ENCODE measurements at regions not wholly inside any gene's neighbourhood (a gene's known extent, or its start where the extent isn't known, plus 50 kb on each side); places are given as distances from the start of the nearest gene placed in this dataset.

GRCh38 chr7:34361663-34362250 is 296.3 kb upstream of the NPSR1 start:
- H3K27me3 ChIP-seq, result no peaks in the 10 kb centered on the region
- no peaks in the 10 kb centered on the region for H3K9me3 ChIP-seq
- H3K27ac ChIP-seq, result no peak overlapping the region
- H3K4me3 ChIP-seq, result no peak overlapping the region
- DNase-seq (ENCODE audit: low spot score in 2 of 2), result no peak
- TF ChIP-seq CTCF (IDR thresholded peaks at IDR 0.05), result no peak
- intact Hi-C loops (cut with DNase I), result no loop called here
- H3K4me1 ChIP-seq, result peaks cover 0 to 4% of the 10 kb centered on the region in 2 donors
- H3K36me3 ChIP-seq, result no peaks in the 10 kb centered on the region

- Histone ChIP-seq H3K9me3 (no peaks in the 10 kb centered on the region), H3K4me1 (peaks cover 0 to 4% of the 10 kb centered on the region in 2 donors), H3K4me3 (no peak overlapping the region), H3K27ac (no peak overlapping the region), H3K27me3 (no peaks in the 10 kb centered on the region), H3K36me3 (no peaks in the 10 kb centered on the region)
- DNase-seq (ENCODE audit: low spot score in 2 of 2), result no peak
- intact Hi-C loops (cut with DNase I), result no loop called here
- TF ChIP-seq CTCF (IDR thresholded peaks at IDR 0.05), result no peak
Observed at GRCh38 chr7:34362621-34363020, 295.4 kb upstream of the NPSR1 start.

- Histone ChIP-seq H3K27me3 (no peaks in the 10 kb centered on the region), H3K27ac (no peak overlapping the region), H3K9me3 (no peaks in the 10 kb centered on the region), H3K4me3 (no peak overlapping the region), H3K4me1 (no peaks in the 10 kb centered on the region), H3K36me3 (no peaks in the 10 kb centered on the region)
- TF ChIP-seq CTCF (IDR thresholded peaks at IDR 0.05), result no peak
- DNase-seq (ENCODE audit: low spot score in 2 of 2), result no peak
- intact Hi-C loops (cut with DNase I), result no loop called here
Observed at GRCh38 chr7:34364130-34364529, 293.9 kb upstream of the NPSR1 start.

GRCh38 chr7:34365011-34365410 is 293.0 kb upstream of the NPSR1 start:
- no peaks in the 10 kb centered on the region for H3K27me3 ChIP-seq
- H3K4me3 ChIP-seq, result no peak overlapping the region
- intact Hi-C loops (cut with DNase I), result no loop called here
- no peaks in the 10 kb centered on the region for H3K4me1 ChIP-seq
- no peak overlapping the region for H3K27ac ChIP-seq
- H3K9me3 ChIP-seq, result no peaks in the 10 kb centered on the region
- no peaks in the 10 kb centered on the region for H3K36me3 ChIP-seq
- TF ChIP-seq CTCF (IDR thresholded peaks at IDR 0.05), result no peak
- no peak for DNase-seq (ENCODE audit: low spot score in 2 of 2)

- Histone ChIP-seq H3K4me1 (no peaks in the 10 kb centered on the region), H3K4me3 (no peak overlapping the region), H3K36me3 (no peaks in the 10 kb centered on the region), H3K9me3 (no peaks in the 10 kb centered on the region), H3K27me3 (no peaks in the 10 kb centered on the region), H3K27ac (no peak overlapping the region)
- intact Hi-C loops (cut with DNase I), result no loop called here
- no peak for TF ChIP-seq CTCF (IDR thresholded peaks at IDR 0.05)
- DNase-seq (ENCODE audit: low spot score in 2 of 2), result no peak
Observed at GRCh38 chr7:34365611-34366010, 292.4 kb upstream of the NPSR1 start.

- Histone ChIP-seq H3K4me1 (no peaks in the 10 kb centered on the region), H3K4me3 (no peak overlapping the region), H3K27ac (no peak overlapping the region), H3K36me3 (no peaks in the 10 kb centered on the region), H3K9me3 (no peaks in the 10 kb centered on the region), H3K27me3 (no peaks in the 10 kb centered on the region)
- intact Hi-C loops (cut with DNase I), result no loop called here
- no peak for TF ChIP-seq CTCF (IDR thresholded peaks at IDR 0.05)
- no peak for DNase-seq (ENCODE audit: low spot score in 2 of 2)
Observed at GRCh38 chr7:34371922-34372321, 286.1 kb upstream of the NPSR1 start.

Data from ascending aorta (tissue), 2 donors.